HG03565 (cell line): ENCODE measurements at regions not wholly inside any gene's neighbourhood (a gene's known extent, or its start where the extent isn't known, plus 50 kb on each side); places are given as distances from the start of the nearest gene placed in this dataset.

Experiments used
- ATAC-seq: cut with Tn5 transposase; IDR thresholded peaks from one replicate; pipeline ENCODE4 v1.9.1; 2021; ENCODE audit warnings: mild to moderate bottlenecking, moderate library complexity; ENCODE audit not compliant: unreplicated experiment

- no peak for ATAC-seq
These were observed 108.7 kb upstream of the FSHR start for GRCh38 chr2:49262801-49263560.

GRCh38 chr2:49261781-49262180, 107.5 kb upstream of the FSHR start:
- ATAC-seq, result no peak

- no peak for ATAC-seq
These were observed 106.7 kb upstream of the FSHR start for GRCh38 chr2:49260979-49261538.

GRCh38 chr2:49259926-49260325, 105.6 kb upstream of the FSHR start:
- no peak for ATAC-seq

- no peak for ATAC-seq
These were observed 101.2 kb upstream of the FSHR start for GRCh38 chr2:49255409-49255971.

- ATAC-seq, result no peak
These were observed 100.1 kb upstream of the FSHR start for GRCh38 chr2:49254401-49254800.

- ATAC-seq, result no peak
These were observed 97.5 kb upstream of the FSHR start for GRCh38 chr2:49251766-49252165.

- no peak for ATAC-seq
These were observed 96.9 kb upstream of the FSHR start for GRCh38 chr2:49251251-49251650.

GRCh38 chr2:49248506-49248905, 94.2 kb upstream of the FSHR start:
- no peak for ATAC-seq

GRCh38 chr2:49241991-49242390, 87.7 kb upstream of the FSHR start:
- ATAC-seq, result no peak

GRCh38 chr2:49241501-49241900, 87.2 kb upstream of the FSHR start:
- no peak for ATAC-seq

- ATAC-seq, result no peak
These were observed 86.3 kb upstream of the FSHR start for GRCh38 chr2:49240608-49241007.

- no peak for ATAC-seq
These were observed 84.3 kb upstream of the FSHR start for GRCh38 chr2:49238604-49238960.

GRCh38 chr2:49237867-49238603, 83.7 kb upstream of the FSHR start:
- ATAC-seq, result no peak

GRCh38 chr2:49236316-49236715, 82.0 kb upstream of the FSHR start:
- no peak for ATAC-seq

GRCh38 chr2:49226360-49226759, 72.0 kb upstream of the FSHR start:
- ATAC-seq, result no peak

- no peak for ATAC-seq
These were observed 70.8 kb upstream of the FSHR start for GRCh38 chr2:49225126-49225525.

- no peak for ATAC-seq
These were observed 70.2 kb upstream of the FSHR start for GRCh38 chr2:49224426-49225010.

- ATAC-seq, result no peak
These were observed 68.7 kb upstream of the FSHR start for GRCh38 chr2:49222975-49223528.

- no peak for ATAC-seq
These were observed 65.4 kb upstream of the FSHR start for GRCh38 chr2:49219741-49220140.

GRCh38 chr2:49210191-49210590, 55.9 kb upstream of the FSHR start:
- no peak for ATAC-seq
